Erythroblast (primary cell): ENCODE measurements at regions not wholly inside any gene's neighbourhood (a gene's known extent, or its start where the extent isn't known, plus 50 kb on each side); places are given as distances from the start of the nearest gene placed in this dataset.

Experiments used
- DNase-seq, 2 experiments: peaks; one replicate each; lab custom pipeline; 2025; lab: John Stamatoyannopoulos, UW
- GATA1 ChIP-seq: IDR thresholded peaks from 2 replicates; pipeline ENCODE4 v1.6.1; 2011; ENCODE audit warnings: low read depth, mild to moderate bottlenecking, control low read depth, low read length, moderate library complexity
- POLR2A ChIP-seq: IDR thresholded peaks from 2 replicates; pipeline ENCODE4 v1.6.1; 2011; ENCODE audit warnings: mild to moderate bottlenecking, low read length

GRCh38 chr18:79579807-79580497 is 99.7 kb upstream of the CTDP1 start:
- DNase-seq = no peak
- TF ChIP-seq GATA1 (no peak), POLR2A (no peak)

GRCh38 chr18:79580498-79581171 is 99.0 kb upstream of the CTDP1 start:
- TF ChIP-seq GATA1 (no peak), POLR2A (no peak)

GRCh38 chr18:79581406-79581805 is 98.2 kb upstream of the CTDP1 start:
- no peak for TF ChIP-seq POLR2A
- no peak for DNase-seq

More at GRCh38 chr18:79580498-79581171, 99.0 kb upstream of the CTDP1 start:
- no peak for DNase-seq

GRCh38 chr18:79581911-79582310 is 97.7 kb upstream of the CTDP1 start:
- DNase-seq = no peak
- TF ChIP-seq POLR2A = no peak
- no peak for TF ChIP-seq GATA1

- TF ChIP-seq POLR2A (no peak), GATA1 (no peak)
- DNase-seq = no peak
Observed at GRCh38 chr18:79582978-79583377, 96.6 kb upstream of the CTDP1 start.

- TF ChIP-seq POLR2A (no peak), GATA1 (no peak)
- no peak for DNase-seq
Observed at GRCh38 chr18:79583426-79583825, 96.2 kb upstream of the CTDP1 start.

GRCh38 chr18:79583984-79584401 is 95.6 kb upstream of the CTDP1 start:
- DNase-seq = no peak
- TF ChIP-seq POLR2A (no peak), GATA1 (no peak)

GRCh38 chr18:79584491-79585394 is 94.9 kb upstream of the CTDP1 start:
- TF ChIP-seq POLR2A = no peak
- TF ChIP-seq GATA1 = no peak
- no peak for DNase-seq

- no peak for DNase-seq
- TF ChIP-seq POLR2A = no peak
- no peak for TF ChIP-seq GATA1
Observed at GRCh38 chr18:79585395-79586370, 93.9 kb upstream of the CTDP1 start.

- no peak for DNase-seq
- TF ChIP-seq GATA1 (no peak), POLR2A (no peak)
Observed at GRCh38 chr18:79586436-79587225, 93.0 kb upstream of the CTDP1 start.

- DNase-seq = no peak
Observed at GRCh38 chr18:79587226-79587741, 92.3 kb upstream of the CTDP1 start.

More at GRCh38 chr18:79587226-79587741, 92.3 kb upstream of the CTDP1 start:
- no peak for TF ChIP-seq POLR2A
- TF ChIP-seq GATA1 = no peak
